Urothelium cell line (cell line): ENCODE measurements at regions not wholly inside any gene's neighbourhood (a gene's known extent, or its start where the extent isn't known, plus 50 kb on each side); places are given as distances from the start of the nearest gene placed in this dataset.
A peak's percentile ranks its signal among the peaks of the same experiment; 100 is the strongest.
"Not testable (repeated sequence)": the region's sequence is repeated elsewhere in the genome, so short reads cannot be mapped to it uniquely, and the experiment has no call there.

Experiments used
- DNase-seq: peaks from one replicate; pipeline ENCODE4 v3.0.0; 2011; ENCODE audit warnings: low spot score, mixed read lengths
- FAIRE-seq: peaks from 2 replicates; lab custom pipeline; 2011; peaks lifted over from hg19 to GRCh38; lab: Jason Lieb, UNC

DNA sequence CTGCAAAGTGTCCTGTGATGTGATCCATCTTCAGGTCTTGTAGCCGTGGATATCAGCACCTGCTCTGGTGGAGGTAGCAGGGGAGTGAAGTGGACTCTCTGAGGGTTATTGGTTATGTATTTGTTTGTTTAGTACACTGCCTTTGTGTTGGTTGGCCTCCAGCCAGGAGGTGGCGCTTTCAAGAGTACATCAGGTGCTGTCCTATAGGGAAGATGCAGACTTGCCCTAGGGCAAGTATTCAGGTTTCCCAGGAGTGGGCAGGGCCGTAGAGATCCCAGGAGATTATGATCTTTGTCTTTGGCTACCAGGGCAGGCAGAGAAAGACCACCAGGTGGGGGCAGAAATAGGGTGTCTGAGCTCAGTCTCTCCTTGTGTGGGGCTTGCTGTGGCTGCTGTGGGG lies 411.8 kb downstream of the SOX11 start:
- FAIRE-seq: no peak
- DNase-seq: no peak

DNA sequence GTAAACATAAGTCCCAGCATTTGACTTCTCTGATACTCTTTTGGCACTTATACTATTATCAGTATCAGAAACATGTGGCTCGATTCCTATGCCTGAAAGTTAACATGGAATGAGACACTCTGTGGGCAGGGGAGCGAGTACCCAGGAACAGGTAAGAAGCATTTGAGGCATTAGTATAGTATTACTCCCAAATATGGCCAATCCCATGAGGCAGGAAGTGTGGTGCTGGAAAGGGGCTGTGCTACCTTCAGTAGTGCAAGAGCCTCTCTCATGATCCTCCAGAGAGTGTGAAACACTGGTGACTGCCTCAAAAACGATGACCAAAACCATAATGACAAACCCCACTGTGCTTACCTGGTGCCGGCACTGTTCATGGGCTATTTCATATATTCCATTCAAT lies 415.1 kb downstream of the SOX11 start:
- no peak for FAIRE-seq

DNA sequence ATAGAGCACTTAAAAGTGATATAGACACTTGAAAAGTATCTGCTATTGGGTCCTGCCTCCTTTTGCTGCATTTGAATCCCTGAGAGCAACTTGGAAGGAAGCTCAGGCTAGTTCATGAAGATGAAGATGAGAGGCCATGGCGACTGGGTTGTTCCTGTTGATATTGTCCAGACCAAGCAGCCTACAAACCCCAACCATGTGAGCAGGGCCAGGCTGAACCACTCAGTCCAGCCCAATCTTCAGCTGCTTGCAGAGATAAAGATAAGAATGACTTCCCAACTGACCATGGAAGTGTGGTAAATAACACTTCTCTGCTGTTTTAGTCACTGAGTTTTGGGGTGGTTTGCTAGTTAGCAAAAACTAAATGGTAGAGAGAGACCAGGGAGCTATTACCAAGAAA lies 417.6 kb downstream of the SOX11 start:
- no peak for FAIRE-seq
- DNase-seq: no peak

More for the DNA sequence above, 415.1 kb downstream of the SOX11 start:
- DNase-seq: no peak

DNA sequence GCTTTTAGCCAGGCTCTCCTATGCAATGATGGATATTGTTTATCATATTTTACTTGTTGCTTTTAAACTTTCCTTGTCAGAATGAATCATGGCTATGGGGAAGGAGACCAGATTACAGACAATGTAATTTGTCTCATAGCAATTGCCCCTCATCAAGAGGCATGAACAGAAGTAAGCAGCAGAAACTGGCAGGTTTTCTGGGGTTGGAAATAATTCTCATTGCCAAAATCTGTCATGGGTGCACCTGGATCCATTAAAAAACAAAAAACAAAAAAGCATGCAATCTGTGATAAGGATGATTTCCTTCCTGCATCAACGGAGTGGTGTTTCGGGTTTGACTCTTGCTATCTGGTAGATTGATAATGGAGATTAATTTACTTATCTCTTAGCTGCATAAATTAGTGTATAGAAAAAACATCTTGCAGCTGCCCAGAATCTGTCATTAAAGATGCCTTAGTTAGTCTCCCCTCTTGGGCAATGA lies 419.6 kb downstream of the SOX11 start:
- no peak for DNase-seq

DNA sequence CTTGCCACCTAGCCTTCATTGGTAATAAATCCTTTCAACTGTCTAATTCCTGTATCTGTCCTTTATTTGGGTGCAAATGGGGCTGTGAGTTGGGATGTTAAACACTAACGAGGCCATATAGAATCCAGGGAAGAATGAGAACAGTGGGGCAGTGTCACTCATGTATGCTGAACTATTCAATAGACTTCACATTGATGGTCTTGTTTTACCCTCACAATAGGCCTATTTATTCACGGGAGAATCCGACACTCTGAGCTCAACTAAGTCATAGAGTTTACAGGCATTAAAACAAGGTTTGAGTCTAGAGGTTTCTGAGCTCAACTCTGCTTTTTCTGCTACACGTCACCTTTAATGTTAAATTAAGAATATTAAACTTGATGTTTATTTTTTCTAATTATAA lies 421.6 kb downstream of the SOX11 start:
- no peak for FAIRE-seq
- no peak for DNase-seq

More for the DNA sequence above, 419.6 kb downstream of the SOX11 start:
- no peak for FAIRE-seq

DNA sequence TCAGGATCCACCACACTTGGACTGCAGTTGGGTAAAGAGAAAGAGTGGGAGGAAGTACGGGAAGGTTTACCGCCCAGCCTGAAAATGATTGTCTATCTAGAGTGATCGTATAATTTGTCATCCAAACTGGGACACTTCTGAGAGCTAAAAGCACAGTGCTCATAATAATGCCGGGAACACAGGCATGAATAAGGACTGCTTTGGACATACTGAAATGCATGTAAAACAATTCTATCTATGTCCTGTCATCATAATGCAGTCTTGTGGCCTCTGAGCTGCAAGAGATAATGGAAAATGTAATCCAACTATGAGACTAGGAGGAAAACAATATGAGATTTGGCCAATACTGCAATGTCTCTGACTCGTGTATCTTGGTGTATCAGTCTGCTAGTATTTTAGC lies 435.5 kb downstream of the SOX11 start:
- no peak for FAIRE-seq

DNA sequence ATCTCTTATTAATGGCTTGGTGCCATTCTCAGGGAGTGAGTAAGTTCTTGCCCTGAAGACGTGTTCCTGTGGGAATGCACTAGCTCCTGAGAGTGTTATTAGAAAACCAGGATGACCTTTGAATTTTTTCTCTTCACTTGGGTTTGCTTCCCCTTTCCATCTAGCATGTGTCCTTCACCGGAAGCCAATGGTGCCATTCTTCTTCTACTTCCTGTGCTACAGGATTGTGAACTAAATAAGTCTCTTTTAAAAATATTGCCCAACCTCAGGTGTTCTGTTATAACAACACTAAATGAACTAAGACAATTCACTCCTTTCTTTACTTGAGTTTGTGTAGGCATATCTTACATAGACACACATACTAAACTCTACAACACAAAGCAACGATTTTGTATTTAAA lies 447.0 kb downstream of the SOX11 start:
- FAIRE-seq: no peak

More for the DNA sequence above, 435.5 kb downstream of the SOX11 start:
- DNase-seq: no peak

DNA sequence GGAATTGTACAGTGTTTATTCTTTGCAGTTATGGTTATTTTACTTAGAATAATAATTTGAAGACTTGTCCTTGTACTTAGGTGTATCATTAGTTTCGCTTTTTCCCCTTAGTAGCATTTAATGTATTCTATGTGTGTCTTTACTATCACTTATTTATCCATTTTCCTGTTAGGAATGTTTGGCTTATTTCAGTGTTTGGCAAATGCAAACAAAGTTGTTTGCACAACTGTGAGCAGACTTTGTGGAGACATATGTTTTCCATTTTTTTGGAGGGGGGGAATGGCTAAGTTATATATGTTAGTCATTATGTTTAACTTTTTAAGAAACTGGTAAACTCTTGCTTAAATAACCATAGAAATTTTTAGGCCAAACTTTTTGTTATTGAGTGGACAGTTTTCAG lies 447.7 kb downstream of the SOX11 start:
- FAIRE-seq (no peak), DNase-seq (no peak)

More for the DNA sequence above, 447.0 kb downstream of the SOX11 start:
- no peak for DNase-seq

DNA sequence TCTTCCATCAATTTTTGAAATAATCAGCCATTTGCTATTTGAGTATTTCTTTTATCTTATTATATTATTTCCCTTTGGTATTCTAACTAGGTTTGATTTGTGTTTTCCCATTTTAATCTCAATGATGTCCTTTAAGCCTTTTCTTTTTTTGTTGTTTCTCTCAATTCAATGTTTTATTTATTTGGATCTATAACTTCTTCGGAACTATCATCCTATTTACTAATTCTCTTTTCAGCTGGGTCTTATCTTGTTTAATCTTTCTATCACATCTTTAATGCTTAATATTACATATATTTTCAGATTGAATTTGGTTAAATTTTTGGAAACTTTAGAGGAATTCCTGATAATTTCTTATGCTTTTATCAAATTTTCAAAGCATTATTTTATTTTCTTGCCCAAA lies 448.3 kb downstream of the SOX11 start:
- FAIRE-seq: no peak
- DNase-seq: no peak

DNA sequence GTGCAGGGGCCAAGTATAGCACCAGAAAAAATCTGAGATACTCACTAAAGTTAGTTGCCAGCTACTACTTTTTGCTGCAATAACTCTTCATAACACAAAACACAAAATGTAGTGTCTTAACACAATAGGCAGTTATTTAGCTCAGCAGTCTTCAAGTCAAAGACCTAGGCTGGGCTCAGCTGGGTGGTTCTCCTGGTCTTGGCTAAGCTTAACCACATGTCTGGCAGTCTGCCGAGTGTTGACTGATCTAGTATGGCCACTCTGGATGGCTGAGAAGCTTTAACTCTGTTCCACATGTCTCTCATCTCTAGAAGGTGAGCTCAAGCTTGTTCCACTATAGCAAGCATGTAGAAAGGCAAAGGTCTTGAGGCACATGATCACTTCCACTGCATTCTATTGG lies 451.6 kb downstream of the SOX11 start:
- no peak for FAIRE-seq
- DNase-seq: no peak

DNA sequence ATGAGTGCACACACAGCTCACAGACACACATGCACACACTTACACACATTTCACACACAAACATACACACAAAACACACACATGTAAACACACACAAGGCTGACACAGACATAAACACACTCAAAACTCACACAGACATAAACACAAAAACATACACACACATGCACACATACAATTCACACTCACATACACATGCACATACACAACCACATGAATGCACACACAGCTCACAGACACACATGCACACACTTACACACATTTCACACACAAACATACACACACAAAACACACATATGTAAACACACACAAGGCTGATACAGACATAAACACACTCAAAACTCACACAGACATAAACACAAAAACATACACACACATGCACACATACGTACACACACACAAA lies 455.0 kb downstream of the SOX11 start:
- peak; percentile 97 for FAIRE-seq
- not testable (repeated sequence) for DNase-seq

DNA sequence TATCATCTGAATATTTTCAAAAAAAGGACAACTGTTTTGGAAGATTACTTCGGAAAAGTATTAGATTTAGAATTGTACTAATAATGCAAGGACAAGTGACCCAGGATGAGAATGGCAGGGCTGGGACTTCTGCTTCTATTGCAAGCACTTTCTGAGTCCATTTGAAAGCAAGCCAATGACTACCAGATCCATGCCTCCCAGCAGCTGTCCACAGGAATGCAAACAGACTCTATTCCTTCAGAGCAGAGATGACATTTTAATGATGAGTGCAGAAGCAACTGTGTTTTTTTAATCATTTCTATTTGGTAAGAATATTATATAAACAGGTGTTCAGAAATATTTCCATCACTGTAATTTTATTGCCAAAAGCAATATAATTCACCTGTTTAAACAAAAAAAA lies 456.7 kb downstream of the SOX11 start:
- DNase-seq (no peak), FAIRE-seq (no peak)

DNA sequence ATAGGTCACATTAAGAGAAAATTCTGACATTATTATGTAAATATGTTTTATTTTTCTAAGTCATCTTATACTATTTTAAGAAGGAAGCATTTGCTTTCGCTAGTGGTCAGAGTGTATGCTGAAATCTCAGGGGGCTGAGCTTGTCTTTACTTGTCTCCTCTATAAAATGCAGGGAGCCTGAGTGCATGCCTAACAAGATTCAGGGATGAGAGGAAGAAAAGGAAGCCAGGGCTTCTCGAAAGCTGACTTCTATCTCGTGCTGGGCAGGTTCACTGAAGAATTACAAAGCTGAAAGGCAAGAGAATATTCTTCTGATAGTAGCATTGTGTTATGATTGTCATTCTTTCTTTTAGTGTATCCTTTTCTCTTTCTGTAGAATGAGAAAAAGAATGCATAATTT lies 467.4 kb downstream of the SOX11 start:
- FAIRE-seq (no peak), DNase-seq (no peak)

DNA sequence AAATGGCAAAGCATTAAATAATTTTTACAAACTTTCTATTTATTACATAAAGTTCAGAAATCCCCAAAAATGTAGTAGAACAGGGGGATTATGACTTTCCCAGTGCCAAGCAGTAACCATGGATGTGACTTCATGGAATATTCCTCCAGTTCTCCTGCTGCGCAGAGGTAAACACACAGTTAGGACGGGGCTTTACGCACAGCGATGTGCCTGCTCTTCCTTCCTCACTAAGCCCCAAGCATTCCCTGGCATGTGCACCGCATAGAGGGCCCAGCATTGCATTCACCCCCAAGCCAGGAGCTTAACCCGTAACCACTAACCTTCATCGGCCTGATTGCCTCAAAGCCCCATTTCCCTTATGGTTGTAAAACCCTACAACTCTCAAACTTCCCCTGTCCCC lies 471.7 kb downstream of the SOX11 start:
- FAIRE-seq (no peak), DNase-seq (no peak)

DNA sequence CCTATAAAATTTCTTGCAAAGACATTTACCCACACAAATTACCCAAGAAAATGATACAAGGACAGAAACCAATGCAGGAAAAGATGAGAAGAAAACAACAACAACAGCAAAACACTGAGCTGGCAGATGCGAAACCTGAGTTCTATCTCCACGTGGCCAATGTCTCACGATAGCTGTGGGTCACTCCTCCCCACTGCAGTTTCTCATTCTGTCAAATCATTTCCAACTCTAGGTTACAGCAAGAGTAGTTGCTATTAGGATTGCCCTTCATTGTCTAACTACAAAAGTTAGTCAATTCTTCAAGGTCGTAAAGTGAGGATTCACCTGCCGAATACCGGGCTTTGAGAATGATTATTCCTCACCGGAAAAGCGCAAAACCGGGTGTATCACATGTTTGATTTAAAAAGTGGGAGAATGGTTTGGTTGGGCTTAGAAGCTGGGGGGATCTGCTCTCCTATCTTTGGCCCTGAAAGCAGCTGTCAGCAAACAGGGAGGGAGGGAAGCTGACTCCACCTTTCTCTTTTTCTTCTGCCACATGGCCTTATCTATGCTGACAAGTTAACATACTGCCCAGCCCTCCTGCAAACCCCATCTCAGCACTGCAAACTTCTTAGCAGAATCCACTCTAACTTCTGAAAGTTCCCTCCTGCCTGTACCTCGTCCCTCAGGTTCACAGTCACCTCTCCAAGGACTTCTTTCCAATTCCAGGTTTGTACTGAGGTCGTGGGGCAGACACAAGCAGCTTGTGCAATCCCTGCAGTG lies 473.0 kb downstream of the SOX11 start:
- FAIRE-seq (no peak), DNase-seq (no peak)

DNA sequence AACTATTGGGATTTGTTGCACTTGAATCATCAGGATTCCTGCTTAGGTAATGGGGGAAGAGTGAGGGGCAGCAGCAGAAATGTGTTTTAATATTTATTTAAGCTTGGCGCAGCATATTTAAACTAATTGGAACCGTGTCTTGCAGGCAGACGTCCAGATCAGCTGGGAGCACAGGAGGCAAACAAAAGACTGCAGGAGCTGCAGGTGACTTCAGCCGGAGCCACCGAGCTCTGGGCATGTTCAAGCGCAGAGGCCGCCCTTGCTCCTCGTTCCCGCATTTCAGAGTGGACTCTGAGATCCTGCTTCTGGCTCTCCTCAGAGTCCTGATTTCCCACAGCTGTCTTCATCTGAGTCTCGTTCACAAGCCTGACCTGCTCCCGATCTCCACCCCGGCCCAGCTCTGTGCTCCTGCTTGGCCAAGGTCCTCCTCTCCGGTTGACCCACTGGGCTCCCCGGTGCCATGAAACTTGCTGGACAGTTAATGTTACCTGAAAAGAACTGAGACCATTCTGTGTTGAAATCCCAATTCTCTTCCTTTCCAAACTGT lies 475.5 kb downstream of the SOX11 start:
- FAIRE-seq (no peak), DNase-seq (no peak)

DNA sequence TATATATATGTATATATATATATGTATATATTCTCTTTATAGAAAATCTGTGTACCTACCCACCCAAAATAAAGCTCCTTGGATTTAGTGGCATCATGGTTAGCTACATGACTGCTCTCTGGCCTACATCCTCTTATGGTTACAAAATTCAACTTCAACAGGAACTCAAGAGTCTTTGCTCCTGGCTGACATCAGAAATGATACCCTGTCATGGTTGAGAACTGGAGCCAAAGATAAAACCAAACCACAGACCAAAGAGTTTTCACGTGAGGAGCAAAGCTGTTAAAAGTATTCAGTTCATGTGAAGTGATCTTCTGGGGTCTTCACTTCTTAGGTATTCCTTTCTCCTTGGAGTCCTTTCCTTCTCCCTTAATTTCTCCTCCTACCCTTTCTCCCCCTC lies 476.3 kb downstream of the SOX11 start:
- DNase-seq (no peak), FAIRE-seq (no peak)

DNA sequence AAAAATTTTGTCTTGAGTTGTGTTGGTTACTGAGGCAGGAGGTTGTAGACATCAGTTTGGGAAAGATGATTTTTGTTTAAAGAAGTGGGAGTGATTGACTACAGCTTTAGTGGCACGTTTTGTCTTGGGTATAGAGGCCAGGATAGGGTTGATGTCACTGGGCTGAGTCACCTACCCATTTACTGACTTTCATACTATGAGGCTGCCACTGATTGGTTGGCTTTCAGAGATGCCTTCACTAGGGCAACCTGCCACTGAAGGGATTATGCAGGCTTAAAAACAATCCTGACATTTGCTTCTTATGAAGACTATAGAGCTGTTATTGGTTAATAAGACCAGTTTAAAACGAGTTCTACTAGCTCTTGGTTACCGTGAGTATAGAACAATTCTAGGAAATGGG lies 479.1 kb downstream of the SOX11 start:
- DNase-seq: no peak
- FAIRE-seq: no peak

DNA sequence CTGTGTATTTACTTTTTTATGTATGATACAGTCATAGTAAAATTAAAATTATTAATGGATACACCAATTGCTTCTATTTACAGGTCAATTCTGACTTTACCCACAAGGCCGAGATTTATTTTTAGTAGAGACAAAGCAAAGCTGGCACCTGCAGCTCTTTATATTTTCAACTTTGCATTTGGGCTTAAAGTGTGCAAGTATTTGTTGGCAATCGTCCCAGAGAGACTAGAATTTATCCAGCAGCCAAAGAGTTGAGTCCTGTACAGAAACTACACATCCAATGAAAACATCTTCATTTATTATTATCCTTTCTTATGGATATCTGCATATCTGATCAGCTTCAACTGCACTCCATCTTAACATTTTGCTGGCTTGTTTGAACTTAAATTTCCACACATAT lies 485.6 kb downstream of the SOX11 start:
- DNase-seq (no peak), FAIRE-seq (no peak)

DNA sequence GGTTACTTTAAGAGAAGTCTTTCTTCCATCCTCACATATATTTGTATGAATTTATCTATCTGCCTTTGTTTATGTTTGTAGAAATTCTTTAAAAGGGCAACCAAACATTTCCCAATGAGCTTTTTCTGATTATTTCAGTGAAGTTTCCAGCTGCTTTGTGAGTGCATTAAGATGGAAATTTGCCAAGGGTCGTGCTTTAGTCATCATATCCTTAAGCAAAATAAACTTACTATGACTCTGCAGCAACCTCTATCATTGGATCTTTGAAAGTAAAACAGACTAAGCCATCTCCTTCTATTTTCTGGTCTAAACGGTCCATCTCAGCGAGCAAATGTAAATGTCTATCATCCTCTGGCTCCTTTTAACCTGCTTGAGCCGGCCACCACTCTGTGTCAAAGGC lies 489.3 kb downstream of the SOX11 start:
- DNase-seq: peak; percentile 17
- FAIRE-seq: no peak

DNA sequence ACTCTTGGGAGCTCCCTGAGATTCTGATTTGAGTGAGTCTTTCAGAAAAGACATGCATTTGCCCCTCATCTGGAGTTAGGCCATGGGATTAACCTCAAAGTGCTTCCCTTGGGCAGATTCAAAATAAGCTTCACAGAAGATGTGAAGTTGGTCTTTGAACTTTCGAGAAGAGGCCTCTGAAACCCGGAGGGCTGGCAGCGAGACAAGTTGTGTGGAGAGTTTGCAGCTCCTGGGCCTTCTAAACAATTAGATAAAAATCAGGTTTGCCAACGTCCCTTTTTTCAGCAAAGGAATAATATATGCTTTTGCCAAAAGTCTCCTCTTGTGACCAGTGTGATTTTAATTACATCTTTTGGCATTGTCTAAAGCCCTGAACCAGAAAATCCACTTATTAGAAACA lies 489.7 kb downstream of the SOX11 start:
- no peak for DNase-seq
- FAIRE-seq: no peak

DNA sequence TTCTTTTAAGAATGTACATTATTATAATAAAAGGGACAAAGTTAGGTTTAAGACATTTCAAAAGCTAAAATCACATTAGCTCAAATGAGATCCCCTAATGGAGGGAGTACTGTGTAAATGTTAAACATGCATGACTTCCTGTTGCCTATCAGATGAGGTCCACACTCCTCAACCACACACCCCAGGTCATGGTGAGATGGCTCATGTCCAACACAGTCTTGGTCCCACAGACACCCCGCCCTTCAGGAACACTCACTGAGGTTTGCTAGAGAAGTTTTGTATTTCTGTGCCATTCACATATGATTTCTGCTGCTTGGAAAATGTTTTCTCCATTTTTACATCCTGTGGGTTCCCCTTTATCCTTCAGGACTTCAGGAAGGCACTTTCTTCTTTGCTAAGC lies 491.0 kb downstream of the SOX11 start:
- DNase-seq (no peak), FAIRE-seq (no peak)
